Sigmoid colon (tissue), 4 donors: ENCODE measurements at regions not wholly inside any gene's neighbourhood (a gene's known extent, or its start where the extent isn't known, plus 50 kb on each side); places are given as distances from the start of the nearest gene placed in this dataset.

Experiments
- CTCF ChIP-seq, 4 experiments: fragments of 450-650 bp in 3 of 4; fragments of 200-600 bp in 1 of 4; IDR thresholded peaks; one replicate each; pipeline ENCODE4 v1.5.1; 2016 to 2019; ENCODE audit warnings: antibody characterized with exemption in 4 of 4, mild to moderate bottlenecking in 3 of 4, moderate library complexity in 2 of 4
- EP300 ChIP-seq, 4 donors: sonication (generic); formaldehyde crosslinking; IDR thresholded peaks; one replicate each; pipeline ENCODE4 v1.6.1; 2017; ENCODE audit warnings: antibody characterized with exemption in 4 of 4
- POLR2A ChIP-seq, 2 donors: fragments of 450-650 bp; IDR thresholded peaks; one replicate each; pipeline ENCODE4 v1.6.1; 2016; ENCODE audit warnings: antibody characterized with exemption in 2 of 2, mild to moderate bottlenecking in 2 of 2, moderate library complexity in 2 of 2
- POLR2AphosphoS5 ChIP-seq, 4 donors: sonication (generic); formaldehyde crosslinking; IDR thresholded peaks; one replicate each; pipeline ENCODE4 v1.6.1; 2017; ENCODE audit warnings: antibody characterized with exemption in 4 of 4

GRCh38 chr10:121262774-121263430 lies 335.3 kb downstream of the FGFR2 start:
- TF ChIP-seq CTCF (IDR thresholded peaks at IDR 0.05) = no peak
- no peak for TF ChIP-seq POLR2A (IDR thresholded peaks at IDR 0.05)
- TF ChIP-seq POLR2AphosphoS5 (IDR thresholded peaks at IDR 0.05) = no peak
- TF ChIP-seq EP300 (IDR thresholded peaks at IDR 0.05) = no peak
